Activated naive CD4-positive, alpha-beta T cell treated with anti-CD3 and anti-CD28 coated beads, Interleukin-2, amount 50 U/mL, for 24 hours (primary cell): ENCODE measurements at regions not wholly inside any gene's neighbourhood (a gene's known extent, or its start where the extent isn't known, plus 50 kb on each side); places are given as distances from the start of the nearest gene placed in this dataset.
"Not testable (repeated sequence)": the region's sequence is repeated elsewhere in the genome, so short reads cannot be mapped to it uniquely, and the experiment has no call there.

Source experiments
- H3K27ac Mint-ChIP-seq: one replicate; pipeline ENCODE4 v1.8.0; 2021; ENCODE audit warnings: mild to moderate bottlenecking, mixed read lengths
- H3K27me3 Mint-ChIP-seq: one replicate; pipeline ENCODE4 v1.8.0; 2021; ENCODE audit warnings: mixed read lengths
- H3K36me3 Mint-ChIP-seq: one replicate; pipeline ENCODE4 v1.8.0; 2021; ENCODE audit warnings: mixed read lengths
- H3K4me1 Mint-ChIP-seq: one replicate; pipeline ENCODE4 v1.8.0; 2021; ENCODE audit warnings: mixed read lengths
- H3K4me3 Mint-ChIP-seq: one replicate; pipeline ENCODE4 v1.8.0; 2021; ENCODE audit warnings: mild to moderate bottlenecking, mixed read lengths
- H3K9me3 Mint-ChIP-seq: one replicate; pipeline ENCODE4 v1.8.0; 2021; ENCODE audit warnings: mixed read lengths

- H3K4me1 Mint-ChIP-seq, result no peaks in the 10 kb centered on the region
- H3K27me3 Mint-ChIP-seq, result peaks cover 12% of the 10 kb centered on the region
- H3K36me3 Mint-ChIP-seq, result no peaks in the 10 kb centered on the region
- H3K9me3 Mint-ChIP-seq, result peaks cover 5% of the 10 kb centered on the region
- H3K27ac Mint-ChIP-seq, result no peak overlapping the region
- no peak overlapping the region for H3K4me3 Mint-ChIP-seq
These were observed 146.0 kb upstream of the SEM1 start for GRCh38 chr7:96855691-96856090.

GRCh38 chr7:96869538-96869937 is 135.8 kb upstream of the DLX6 start:
- H3K27me3 Mint-ChIP-seq, result peaks cover 20% of the 10 kb centered on the region
- no peaks in the 10 kb centered on the region for H3K36me3 Mint-ChIP-seq
- peak overlapping the region; percentile 30 for H3K27ac Mint-ChIP-seq
- no peaks in the 10 kb centered on the region for H3K9me3 Mint-ChIP-seq
- H3K4me3 Mint-ChIP-seq, result no peak overlapping the region
- no peaks in the 10 kb centered on the region for H3K4me1 Mint-ChIP-seq

DNA sequence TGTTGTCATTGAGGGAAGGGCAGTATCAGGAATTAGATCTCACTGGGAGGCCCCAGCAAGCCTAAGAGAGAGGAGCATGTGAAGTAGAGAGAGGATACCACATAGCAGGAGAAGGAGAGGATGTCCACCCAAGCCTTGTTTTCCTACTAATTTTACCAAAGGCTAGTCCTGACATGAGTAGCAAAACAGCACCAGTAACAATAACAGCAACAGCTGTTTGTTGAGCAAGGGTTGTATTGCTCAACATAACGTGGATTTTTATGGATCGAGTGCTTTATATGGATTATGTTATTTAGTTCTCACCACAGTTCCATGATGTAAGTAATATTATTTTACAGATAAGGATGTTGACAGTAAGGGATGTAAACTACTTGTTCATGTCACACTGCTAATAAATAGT is 135.2 kb upstream of the DLX6 start:
- no peaks in the 10 kb centered on the region for H3K4me1 Mint-ChIP-seq
- peaks cover 16% of the 10 kb centered on the region for H3K27me3 Mint-ChIP-seq
- no peak overlapping the region for H3K4me3 Mint-ChIP-seq
- no peaks in the 10 kb centered on the region for H3K36me3 Mint-ChIP-seq
- H3K27ac Mint-ChIP-seq, result no peak overlapping the region
- no peaks in the 10 kb centered on the region for H3K9me3 Mint-ChIP-seq

GRCh38 chr7:96870934-96871333 is 134.4 kb upstream of the DLX6 start:
- Mint-ChIP-seq H3K27ac (no peak overlapping the region), H3K36me3 (no peaks in the 10 kb centered on the region), H3K27me3 (peaks cover 16% of the 10 kb centered on the region), H3K4me1 (no peaks in the 10 kb centered on the region), H3K9me3 (no peaks in the 10 kb centered on the region), H3K4me3 (no peak overlapping the region)

DNA sequence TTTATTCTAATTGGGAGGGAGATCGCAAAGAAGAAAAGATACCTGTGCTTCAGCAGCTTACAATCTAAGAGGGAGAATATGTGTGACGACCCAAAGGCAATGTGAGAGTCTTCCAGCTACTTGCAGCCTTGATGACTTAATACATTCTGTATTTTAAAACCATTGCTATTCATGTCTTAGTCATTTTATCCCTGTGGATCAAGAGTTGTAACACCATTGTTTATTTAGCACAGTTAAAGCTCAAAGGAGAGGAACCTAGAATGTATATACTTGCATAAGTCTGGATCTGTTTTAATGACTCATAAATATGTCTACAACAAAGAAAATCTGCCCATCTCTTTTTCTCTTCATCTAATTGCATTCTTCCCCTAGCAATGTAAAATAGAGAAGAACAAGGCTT is 117.9 kb upstream of the DLX6 start:
- no peak overlapping the region for H3K4me3 Mint-ChIP-seq
- no peaks in the 10 kb centered on the region for H3K9me3 Mint-ChIP-seq
- no peaks in the 10 kb centered on the region for H3K27me3 Mint-ChIP-seq
- no peaks in the 10 kb centered on the region for H3K36me3 Mint-ChIP-seq
- no peak overlapping the region for H3K27ac Mint-ChIP-seq
- no peaks in the 10 kb centered on the region for H3K4me1 Mint-ChIP-seq

GRCh38 chr7:96899108-96899507 is 106.2 kb upstream of the DLX6 start:
- H3K9me3 Mint-ChIP-seq, result no peaks in the 10 kb centered on the region
- no peak overlapping the region for H3K4me3 Mint-ChIP-seq
- H3K4me1 Mint-ChIP-seq, result no peaks in the 10 kb centered on the region
- no peak overlapping the region for H3K27ac Mint-ChIP-seq
- H3K27me3 Mint-ChIP-seq, result peaks cover 1% of the 10 kb centered on the region
- H3K36me3 Mint-ChIP-seq, result no peaks in the 10 kb centered on the region

DNA sequence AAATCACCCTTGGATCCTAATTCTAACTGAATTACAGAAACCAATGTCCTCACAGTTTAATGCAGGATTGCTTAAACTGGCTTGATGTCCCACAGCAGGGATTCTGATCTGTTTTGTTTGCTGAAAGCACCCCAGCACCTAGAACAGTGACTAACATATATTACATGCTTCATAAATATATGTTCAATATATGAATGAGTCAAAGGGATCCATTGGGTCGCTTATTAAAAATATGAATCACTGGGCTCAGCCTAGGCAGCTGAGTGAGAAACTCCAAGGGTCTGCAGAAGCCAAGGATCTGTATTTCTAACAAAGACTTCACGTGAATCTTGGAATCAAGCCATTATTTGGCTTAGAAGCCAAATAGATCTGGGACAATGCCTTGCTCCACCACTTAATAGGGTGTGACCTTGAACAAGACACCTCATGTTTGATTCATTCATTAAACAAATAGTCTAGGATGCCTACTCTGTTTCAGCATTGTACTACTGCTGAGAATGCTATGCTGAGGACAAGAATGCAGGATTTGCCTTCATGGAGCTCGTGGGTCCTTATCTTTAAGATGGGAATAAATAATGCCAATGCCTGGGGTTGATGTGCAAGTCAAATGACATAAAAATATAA is 103.4 kb upstream of the DLX6 start:
- H3K4me1 Mint-ChIP-seq, result no peaks in the 10 kb centered on the region
- H3K9me3 Mint-ChIP-seq, result no peaks in the 10 kb centered on the region
- no peak overlapping the region for H3K4me3 Mint-ChIP-seq
- H3K36me3 Mint-ChIP-seq, result no peaks in the 10 kb centered on the region
- peaks cover 3% of the 10 kb centered on the region for H3K27me3 Mint-ChIP-seq
- no peak overlapping the region for H3K27ac Mint-ChIP-seq

- H3K36me3 Mint-ChIP-seq, result no peaks in the 10 kb centered on the region
- no peak overlapping the region for H3K4me3 Mint-ChIP-seq
- H3K27ac Mint-ChIP-seq, result no peak overlapping the region
- no peaks in the 10 kb centered on the region for H3K4me1 Mint-ChIP-seq
- H3K9me3 Mint-ChIP-seq, result no peaks in the 10 kb centered on the region
- H3K27me3 Mint-ChIP-seq, result peaks cover 3% of the 10 kb centered on the region
These were observed 101.4 kb upstream of the DLX6 start for GRCh38 chr7:96903906-96904305.

- Mint-ChIP-seq H3K36me3 (no peaks in the 10 kb centered on the region), H3K4me3 (no peak overlapping the region), H3K27ac (no peak overlapping the region), H3K4me1 (no peaks in the 10 kb centered on the region), H3K27me3 (peaks cover 16% of the 10 kb centered on the region), H3K9me3 (no peaks in the 10 kb centered on the region)
These were observed 94.9 kb upstream of the DLX6 start for GRCh38 chr7:96910486-96910885.

DNA sequence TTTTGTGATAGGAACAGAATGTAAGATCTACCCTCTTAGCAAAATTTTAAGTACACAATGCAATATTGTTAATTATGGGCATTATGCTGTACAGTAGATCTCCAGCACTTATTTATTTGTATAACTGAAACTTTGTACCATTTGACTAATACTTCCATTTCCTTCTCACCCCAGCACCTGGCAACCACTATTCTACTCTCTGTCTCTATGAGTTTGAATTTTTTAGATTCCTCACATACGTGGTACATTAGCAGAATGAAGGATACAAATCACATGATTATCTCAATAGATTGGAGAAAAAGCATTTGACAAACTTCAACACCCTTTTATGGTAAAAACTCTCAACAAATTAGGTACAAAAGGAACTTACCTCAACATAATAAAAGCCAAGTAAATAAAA is 90.3 kb upstream of the DLX6 start:
- no peaks in the 10 kb centered on the region for H3K9me3 Mint-ChIP-seq
- no peaks in the 10 kb centered on the region for H3K4me1 Mint-ChIP-seq
- no peak overlapping the region for H3K4me3 Mint-ChIP-seq
- no peaks in the 10 kb centered on the region for H3K36me3 Mint-ChIP-seq
- no peak overlapping the region for H3K27ac Mint-ChIP-seq
- peaks cover 17% of the 10 kb centered on the region for H3K27me3 Mint-ChIP-seq

DNA sequence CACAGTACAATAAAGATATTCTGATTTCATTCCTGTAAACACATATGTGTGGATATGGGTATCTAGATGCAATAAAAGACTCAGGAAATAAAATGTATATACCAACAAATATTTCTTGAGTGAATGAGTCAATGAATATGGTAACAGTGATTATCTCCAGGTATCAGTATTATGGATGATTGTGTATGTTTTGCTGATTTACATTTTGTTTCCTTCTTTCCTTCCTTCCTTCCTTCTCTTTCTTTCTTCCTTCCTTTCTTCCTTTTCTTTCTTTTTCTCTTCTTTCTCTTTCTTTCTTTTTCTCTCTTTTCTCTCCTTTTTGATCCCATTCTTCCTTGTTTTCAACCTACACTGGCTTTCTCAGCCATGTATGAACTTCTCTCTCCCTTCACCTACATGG is 85.3 kb upstream of the DLX6 start:
- no peak overlapping the region for H3K4me3 Mint-ChIP-seq
- H3K4me1 Mint-ChIP-seq, result no peaks in the 10 kb centered on the region
- H3K27me3 Mint-ChIP-seq, result peaks cover 24% of the 10 kb centered on the region
- peaks cover 2% of the 10 kb centered on the region for H3K36me3 Mint-ChIP-seq
- H3K9me3 Mint-ChIP-seq, result no peaks in the 10 kb centered on the region
- H3K27ac Mint-ChIP-seq, result no peak overlapping the region

DNA sequence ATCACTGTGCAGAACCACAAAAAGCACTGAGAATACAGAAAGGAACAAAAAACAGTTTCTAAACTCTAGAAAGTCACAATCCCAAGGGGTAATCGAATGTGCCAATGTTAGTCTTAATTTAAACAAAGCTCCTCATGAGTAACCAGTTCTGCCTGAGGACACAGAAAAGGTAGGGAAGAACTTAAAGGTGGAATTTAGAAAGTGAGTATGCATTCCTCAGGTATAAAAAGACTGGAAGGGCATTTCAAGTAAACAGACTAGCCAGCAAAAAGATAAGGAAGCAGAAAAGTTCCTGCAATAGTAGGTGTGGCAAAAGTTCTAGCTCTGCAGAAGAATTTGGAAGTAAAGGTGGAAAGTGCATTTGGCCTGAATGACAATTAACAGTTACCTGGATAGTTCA is 84.6 kb upstream of the DLX6 start:
- H3K27me3 Mint-ChIP-seq, result peaks cover 24% of the 10 kb centered on the region
- H3K36me3 Mint-ChIP-seq, result peaks cover 2% of the 10 kb centered on the region
- no peaks in the 10 kb centered on the region for H3K4me1 Mint-ChIP-seq
- H3K9me3 Mint-ChIP-seq, result no peaks in the 10 kb centered on the region
- H3K27ac Mint-ChIP-seq, result no peak overlapping the region
- no peak overlapping the region for H3K4me3 Mint-ChIP-seq

DNA sequence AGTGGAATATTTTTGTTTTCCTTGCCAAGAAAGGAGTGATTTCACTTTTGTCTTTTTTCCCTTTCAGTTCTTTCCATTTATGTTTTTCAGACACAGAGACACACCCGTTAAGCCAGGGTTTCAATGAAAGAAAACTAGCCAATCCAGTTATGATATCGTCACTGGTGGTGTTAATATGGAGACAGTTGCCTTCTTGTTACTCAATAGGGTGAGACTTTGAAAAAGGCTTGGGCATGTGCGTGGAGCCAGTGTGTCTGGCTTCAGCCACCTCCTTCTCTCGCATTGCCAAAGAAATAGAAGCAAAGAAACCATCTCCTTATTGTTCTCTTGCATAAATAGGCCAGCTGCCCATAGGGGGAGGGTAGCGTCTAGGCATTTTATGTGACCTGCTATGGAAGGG is 84.1 kb upstream of the DLX6 start:
- H3K36me3 Mint-ChIP-seq, result peaks cover 2% of the 10 kb centered on the region
- no peaks in the 10 kb centered on the region for H3K9me3 Mint-ChIP-seq
- no peaks in the 10 kb centered on the region for H3K4me1 Mint-ChIP-seq
- no peak overlapping the region for H3K4me3 Mint-ChIP-seq
- no peak overlapping the region for H3K27ac Mint-ChIP-seq
- H3K27me3 Mint-ChIP-seq, result peaks cover 25% of the 10 kb centered on the region

DNA sequence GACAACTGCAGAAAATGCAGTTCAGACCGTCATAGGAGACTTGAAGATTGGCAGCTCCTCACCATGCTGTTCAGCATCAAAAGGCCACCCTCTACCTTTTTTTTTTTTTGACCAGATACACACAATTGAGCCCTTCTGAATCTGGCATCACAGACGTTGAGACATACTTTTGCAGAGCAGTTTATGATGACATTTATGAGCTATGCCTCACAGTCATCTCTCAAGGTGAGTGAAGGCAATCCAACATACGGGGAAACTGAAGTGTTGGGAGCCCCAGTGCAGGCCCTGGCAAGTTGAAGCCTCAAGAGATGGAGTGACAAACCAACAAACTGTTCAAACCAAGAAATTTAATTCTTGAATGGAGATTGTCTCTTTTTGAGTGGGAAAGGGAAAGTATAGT is 83.6 kb upstream of the DLX6 start:
- Mint-ChIP-seq H3K4me3 (no peak overlapping the region), H3K36me3 (peaks cover 2% of the 10 kb centered on the region), H3K27ac (no peak overlapping the region), H3K27me3 (peaks cover 25% of the 10 kb centered on the region), H3K4me1 (no peaks in the 10 kb centered on the region), H3K9me3 (no peaks in the 10 kb centered on the region)

GRCh38 chr7:96923345-96923744 is 82.0 kb upstream of the DLX6 start:
- not testable (repeated sequence) for H3K36me3 Mint-ChIP-seq, H3K9me3 Mint-ChIP-seq, H3K27ac Mint-ChIP-seq, H3K4me1 Mint-ChIP-seq, H3K4me3 Mint-ChIP-seq
- H3K27me3 Mint-ChIP-seq, result peaks cover 20% of the 10 kb centered on the region

DNA sequence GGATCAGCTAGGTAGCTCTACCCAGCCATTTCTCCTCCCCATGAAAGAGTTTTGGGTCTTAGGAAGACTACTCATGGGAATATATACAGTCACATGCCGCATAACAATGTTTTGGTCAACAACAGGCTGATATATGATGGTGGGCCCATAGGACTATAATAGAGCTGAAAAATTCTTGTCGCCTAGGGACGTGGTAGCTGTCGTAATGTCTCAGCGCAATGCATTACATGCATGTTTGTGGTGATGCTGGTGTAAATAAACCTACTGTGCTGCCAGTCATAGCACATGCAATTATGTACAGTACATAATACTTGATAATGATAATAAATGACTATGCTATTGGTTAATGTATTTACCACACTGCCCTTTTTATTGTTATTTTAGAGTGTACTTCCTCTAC is 78.2 kb upstream of the DLX6 start:
- Mint-ChIP-seq H3K27ac (no peak overlapping the region), H3K4me3 (no peak overlapping the region), H3K4me1 (no peaks in the 10 kb centered on the region), H3K9me3 (no peaks in the 10 kb centered on the region), H3K36me3 (no peaks in the 10 kb centered on the region), H3K27me3 (peaks cover 14% of the 10 kb centered on the region)

DNA sequence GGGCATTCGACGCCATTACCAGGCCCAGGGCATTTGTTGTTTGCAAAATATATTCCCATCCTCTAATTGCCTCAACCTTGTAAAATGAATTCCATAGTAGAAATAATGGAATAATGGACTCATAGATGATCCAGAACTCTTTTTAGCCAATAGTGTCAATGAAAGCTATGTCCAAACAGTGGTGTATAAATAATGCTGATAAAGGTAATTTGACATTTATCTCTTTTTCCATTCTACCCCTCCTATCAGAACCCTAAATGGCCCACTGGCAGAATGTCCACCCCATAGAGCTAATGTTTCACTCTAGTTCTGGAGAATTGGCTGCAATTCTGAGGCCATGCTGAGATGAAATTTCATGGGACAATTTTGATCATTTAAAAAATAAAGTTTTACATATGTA is 76.4 kb upstream of the DLX6 start:
- Mint-ChIP-seq H3K4me1 (no peaks in the 10 kb centered on the region), H3K27ac (no peak overlapping the region), H3K9me3 (no peaks in the 10 kb centered on the region), H3K36me3 (no peaks in the 10 kb centered on the region), H3K27me3 (peaks cover 9% of the 10 kb centered on the region), H3K4me3 (no peak overlapping the region)
